Upper lobe of right lung (tissue), 1 donor: ENCODE measurements at regions not wholly inside any gene's neighbourhood (a gene's known extent, or its start where the extent isn't known, plus 50 kb on each side); places are given as distances from the start of the nearest gene placed in this dataset.

Experiments
- ATAC-seq: fragments of 200-7000 bp; cut with Tn5 transposase; one replicate; pipeline ENCODE4 v1.9.1; 2020; ENCODE audit warnings: mild to moderate bottlenecking, moderate library complexity
- DNase-seq: peaks from one replicate; pipeline ENCODE4 v3.0.0-alpha.2; 2020
- H3K27ac ChIP-seq: fragments of 200-600 bp; one replicate; pipeline ENCODE4 v1.8.0; 2022
- H3K27me3 ChIP-seq: fragments of 200-600 bp; one replicate; pipeline ENCODE4 v1.8.0; 2022; ENCODE audit warnings: mild to moderate bottlenecking
- H3K36me3 ChIP-seq: fragments of 200-600 bp; one replicate; pipeline ENCODE4 v1.8.0; 2022
- H3K4me1 ChIP-seq: fragments of 200-600 bp; one replicate; pipeline ENCODE4 v1.8.0; 2022
- H3K4me3 ChIP-seq: fragments of 200-600 bp; one replicate; pipeline ENCODE4 v1.8.0; 2022; ENCODE audit warnings: mild to moderate bottlenecking
- H3K9me3 ChIP-seq: fragments of 200-600 bp; one replicate; pipeline ENCODE4 v1.8.0; 2022
- intact Hi-C: fragments of 100-400 bp; cut with DNase I; formaldehyde crosslinking; loops from one replicate; pipeline ENCODE4 v1.11.0; 2022
- TF ChIP-seq, protein P1 (sequence below): fragments of 200-600 bp; IDR thresholded peaks from one replicate; pipeline ENCODE4 v1.8.0; 2022; ENCODE audit warnings: antibody characterized with exemption
- donor health status: DM: no; HTN: yes; CAD: no; lungs with severe emphysema.

DNA sequence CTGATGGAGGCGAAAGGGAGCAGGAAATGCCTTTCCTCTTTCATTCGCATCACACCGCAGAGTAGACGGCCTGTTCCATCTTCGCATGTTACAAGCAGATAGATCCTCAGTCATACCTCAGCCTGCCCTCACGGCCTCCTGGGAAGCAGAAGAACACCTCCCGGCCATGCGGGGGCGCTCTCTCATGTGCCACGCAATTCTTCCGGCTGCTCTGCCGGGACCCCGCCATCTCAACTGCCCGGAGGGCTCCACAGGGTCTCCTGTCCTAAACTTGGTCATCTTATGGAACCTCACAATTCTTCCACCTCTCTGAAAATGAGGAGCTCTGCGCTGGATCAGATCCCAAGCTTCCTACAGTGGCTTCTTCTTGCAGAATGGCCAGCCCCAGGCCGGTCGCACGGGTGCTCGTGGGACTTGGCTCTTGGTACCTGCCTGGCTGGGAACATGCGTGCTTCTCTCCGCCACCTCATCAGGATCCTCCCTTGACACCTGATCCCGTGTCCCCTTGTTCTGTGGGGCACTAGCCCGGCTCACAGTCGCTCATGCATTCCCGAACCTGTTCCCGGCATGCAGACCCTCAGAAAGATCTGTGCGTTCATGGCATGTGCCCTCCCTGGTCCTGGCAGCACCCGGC, 262.8 kb upstream of the SHH start:
- Histone ChIP-seq H3K9me3 (no peaks in the 10 kb centered on the region), H3K27ac (no peak overlapping the region), H3K4me3 (no peak overlapping the region), H3K36me3 (no peaks in the 10 kb centered on the region), H3K4me1 (no peaks in the 10 kb centered on the region), H3K27me3 (no peaks in the 10 kb centered on the region)
- DNase-seq, result peak; percentile 46
- ATAC-seq, result no peak
- TF ChIP-seq, protein P1, sequence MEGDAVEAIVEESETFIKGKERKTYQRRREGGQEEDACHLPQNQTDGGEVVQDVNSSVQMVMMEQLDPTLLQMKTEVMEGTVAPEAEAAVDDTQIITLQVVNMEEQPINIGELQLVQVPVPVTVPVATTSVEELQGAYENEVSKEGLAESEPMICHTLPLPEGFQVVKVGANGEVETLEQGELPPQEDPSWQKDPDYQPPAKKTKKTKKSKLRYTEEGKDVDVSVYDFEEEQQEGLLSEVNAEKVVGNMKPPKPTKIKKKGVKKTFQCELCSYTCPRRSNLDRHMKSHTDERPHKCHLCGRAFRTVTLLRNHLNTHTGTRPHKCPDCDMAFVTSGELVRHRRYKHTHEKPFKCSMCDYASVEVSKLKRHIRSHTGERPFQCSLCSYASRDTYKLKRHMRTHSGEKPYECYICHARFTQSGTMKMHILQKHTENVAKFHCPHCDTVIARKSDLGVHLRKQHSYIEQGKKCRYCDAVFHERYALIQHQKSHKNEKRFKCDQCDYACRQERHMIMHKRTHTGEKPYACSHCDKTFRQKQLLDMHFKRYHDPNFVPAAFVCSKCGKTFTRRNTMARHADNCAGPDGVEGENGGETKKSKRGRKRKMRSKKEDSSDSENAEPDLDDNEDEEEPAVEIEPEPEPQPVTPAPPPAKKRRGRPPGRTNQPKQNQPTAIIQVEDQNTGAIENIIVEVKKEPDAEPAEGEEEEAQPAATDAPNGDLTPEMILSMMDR, result no peak
- intact Hi-C loops, result no loop called here

- H3K4me1 ChIP-seq, result no peaks in the 10 kb centered on the region
- H3K27ac ChIP-seq, result no peak overlapping the region
- no peaks in the 10 kb centered on the region for H3K9me3 ChIP-seq
- intact Hi-C loops, result no loop called here
- peak; percentile 60 for DNase-seq
- ATAC-seq, result no peak
- TF ChIP-seq, protein P1, result no peak
- H3K27me3 ChIP-seq, result no peaks in the 10 kb centered on the region
- H3K4me3 ChIP-seq, result no peak overlapping the region
- H3K36me3 ChIP-seq, result no peaks in the 10 kb centered on the region
These were observed 261.8 kb upstream of the SHH start for GRCh38 chr7:156074084-156074483.

DNA sequence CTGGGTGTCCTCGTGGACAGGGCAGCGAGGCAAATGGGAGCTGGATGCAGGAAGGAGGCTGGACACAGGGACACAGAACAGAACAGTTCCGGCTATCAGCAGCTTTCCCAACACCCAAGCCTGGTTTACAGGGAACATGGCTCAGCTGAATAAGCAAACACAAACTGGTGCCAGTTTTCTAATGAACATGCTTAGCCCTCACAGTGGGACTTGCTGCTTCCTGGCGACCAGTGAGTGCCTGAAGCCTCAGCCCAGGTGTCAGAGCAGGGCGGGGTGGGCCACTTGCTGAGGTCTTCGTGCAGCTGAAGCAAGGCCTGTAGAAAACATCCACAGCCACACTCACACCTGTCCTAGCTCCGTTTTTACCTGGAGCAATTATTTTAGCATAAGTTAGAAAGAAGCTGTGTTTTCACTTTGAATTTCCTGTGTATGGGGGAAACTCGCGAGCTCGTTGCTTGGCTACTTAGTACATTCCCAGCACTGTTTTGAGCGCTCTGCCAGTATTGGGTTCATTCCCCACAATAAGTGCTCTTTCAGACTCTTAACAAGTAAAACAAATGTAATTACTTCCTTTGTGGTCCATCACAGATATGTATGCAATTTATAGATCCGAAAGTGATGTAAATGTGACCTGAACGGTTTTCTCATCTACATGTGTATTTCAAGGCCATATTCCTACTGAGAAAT, 261.2 kb upstream of the SHH start:
- TF ChIP-seq, protein P1, result no peak
- ATAC-seq, result peak; percentile 73
- peak; percentile 70 for DNase-seq
- Histone ChIP-seq H3K4me1 (no peaks in the 10 kb centered on the region), H3K4me3 (no peak overlapping the region), H3K9me3 (no peaks in the 10 kb centered on the region), H3K27me3 (no peaks in the 10 kb centered on the region), H3K27ac (no peak overlapping the region), H3K36me3 (no peaks in the 10 kb centered on the region)
- intact Hi-C loops, result no loop called here

DNA sequence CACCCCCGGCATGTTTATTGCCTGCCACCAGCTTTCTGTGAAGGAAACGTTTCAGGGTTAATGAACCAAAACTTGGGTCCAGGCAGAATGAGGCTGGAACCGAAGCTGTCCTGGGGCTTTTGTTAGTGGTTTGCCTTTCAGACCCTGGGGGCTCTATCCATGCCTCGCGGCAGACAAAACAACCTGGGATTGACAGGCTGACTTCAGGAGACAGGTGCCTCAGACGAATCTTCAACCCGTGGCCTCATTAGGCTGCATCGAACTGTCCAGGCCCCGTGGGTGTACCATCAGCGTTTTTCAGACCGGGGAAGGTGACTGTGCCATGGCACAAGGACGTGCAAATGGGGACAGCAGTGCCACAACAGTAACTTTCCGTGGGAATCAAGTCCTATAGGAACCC, 259.3 kb upstream of the SHH start:
- DNase-seq (peak; percentile 31), ATAC-seq (no peak)
- Histone ChIP-seq H3K27me3 (no peaks in the 10 kb centered on the region), H3K36me3 (no peaks in the 10 kb centered on the region), H3K9me3 (no peaks in the 10 kb centered on the region), H3K27ac (no peak overlapping the region), H3K4me1 (no peaks in the 10 kb centered on the region), H3K4me3 (no peak overlapping the region)
- TF ChIP-seq, protein P1, result no peak
- intact Hi-C loops, result no loop called here

GRCh38 chr7:156069891-156070290, 257.6 kb upstream of the SHH start:
- no peak for ATAC-seq
- Histone ChIP-seq H3K27me3 (no peaks in the 10 kb centered on the region), H3K4me3 (no peak overlapping the region), H3K36me3 (no peaks in the 10 kb centered on the region), H3K9me3 (no peaks in the 10 kb centered on the region), H3K4me1 (no peaks in the 10 kb centered on the region), H3K27ac (no peak overlapping the region)
- TF ChIP-seq, protein P1, result no peak
- intact Hi-C loops, result no loop called here
- peak; percentile 9 for DNase-seq
